B cell (primary cell): ENCODE measurements at regions not wholly inside any gene's neighbourhood (a gene's known extent, or its start where the extent isn't known, plus 50 kb on each side); places are given as distances from the start of the nearest gene placed in this dataset.

Experiments
- ATAC-seq: fragments of 200-7000 bp; cut with Tn5 transposase; one replicate; pipeline ENCODE4 v1.10.0; 2021; ENCODE audit warnings: low read depth, mild to moderate bottlenecking, moderate number of reproducible peaks, moderate library complexity
- CTCF ChIA-PET: fragments of 350-600 bp; sonication (Branson Sonifier 250); formaldehyde crosslinking; loops from one replicate; lab custom pipeline; 2021; ENCODE audit warnings: antibody characterized with exemption, inconsistent platforms; lab: Charles Lee
- POLR2A ChIA-PET: fragments of 350-600 bp; sonication (Branson Sonifier 250); formaldehyde crosslinking; loops from one replicate; lab custom pipeline; 2021; ENCODE audit warnings: antibody characterized with exemption; lab: Charles Lee
- DNase-seq: peaks from one replicate; pipeline ENCODE4 v3.0.0; 2013
- H2AFZ ChIP-seq: 2 replicates; pipeline ENCODE4 v1.6.1; 2012; ENCODE audit warnings: mild to moderate bottlenecking, low read depth, low read length; ENCODE audit not compliant: insufficient read depth, poor library complexity, severe bottlenecking
- H3K27ac ChIP-seq, 2 donors: 1 replicate in 1 of 2; 2 replicates in 1 of 2; pipeline ENCODE4 v1.5.1; 2012 to 2013; ENCODE audit warnings: low read length in 2 of 2, mild to moderate bottlenecking in 2 of 2, moderate library complexity in 1 of 2
- H3K27me3 ChIP-seq, 4 experiments: fragments of 200-600 bp in 1 of 4; sonication (generic) in 1 of 4; replicated peaks in 1 of 4; 1 replicate in 2 of 4; 2 replicates in 2 of 4; pipeline versions ENCODE4 v1.6.1 to v1.7.0; 2013 to 2016; ENCODE audit warnings: low read length in 3 of 4, mild to moderate bottlenecking in 2 of 4, mixed read lengths in 1 of 4, moderate library complexity in 1 of 4; ENCODE audit not compliant: insufficient read depth in 4 of 4, control insufficient read depth in 3 of 4; ENCODE audit errors: control extremely low read depth in 1 of 4
- H3K36me3 ChIP-seq, 2 experiments: replicated peaks in 1 of 2; 1 replicate in 1 of 2; 2 replicates in 1 of 2; pipeline versions ENCODE4 v1.6.1 to v1.7.1; 2013; ENCODE audit warnings: low read length in 1 of 2; ENCODE audit not compliant: insufficient read depth in 2 of 2, control insufficient read depth in 1 of 2; ENCODE audit errors: control extremely low read depth in 1 of 2, extremely low read depth in 1 of 2
- H3K4me1 ChIP-seq, 2 donors: fragments of 200-600 bp in 1 of 2; sonication (generic) in 1 of 2; 1 replicate in 1 of 2; 2 replicates in 1 of 2; pipeline versions ENCODE4 v1.5.1 to v1.6.1; 2013 to 2017; ENCODE audit warnings: low read length in 2 of 2; ENCODE audit not compliant: control insufficient read depth in 2 of 2, insufficient read depth in 2 of 2
- H3K4me2 ChIP-seq: replicated peaks from 2 replicates; pipeline ENCODE3; 2012; ENCODE audit warnings: mild to moderate bottlenecking, low read depth, low read length; ENCODE audit not compliant: poor library complexity, severe bottlenecking
- H3K4me3 ChIP-seq, 5 experiments: fragments of 200-600 bp in 1 of 5; sonication (generic) in 1 of 5; 1 replicate in 3 of 5; 2 replicates in 2 of 5; pipeline versions ENCODE4 v1.5.1 to v1.7.0; 2011 to 2016; ENCODE audit warnings: low read length in 4 of 5, mild to moderate bottlenecking in 4 of 5, low read depth in 2 of 5, control low read depth in 1 of 5, moderate library complexity in 1 of 5; ENCODE audit not compliant: insufficient read depth in 1 of 5; ENCODE audit errors: control extremely low read depth in 1 of 5, extremely low read depth in 1 of 5
- H3K79me2 ChIP-seq: fragments of 200-600 bp; sonication (generic); one replicate; pipeline ENCODE4 v1.6.0; 2016; ENCODE audit warnings: low read length; ENCODE audit not compliant: control insufficient read depth, insufficient read depth
- H3K9ac ChIP-seq: fragments of 200-600 bp; sonication (generic); 2 replicates; pipeline ENCODE4 v1.6.1; 2017; ENCODE audit warnings: mild to moderate bottlenecking, low read length, moderate library complexity
- H3K9me3 ChIP-seq, 3 donors: one replicate each; pipeline versions ENCODE4 v1.6.1 to v1.7.1; 2013; ENCODE audit warnings: low read length in 2 of 3; ENCODE audit not compliant: control insufficient read depth in 2 of 3, insufficient read depth in 1 of 3; ENCODE audit errors: control extremely low read depth in 1 of 3
- H4K20me1 ChIP-seq: 2 replicates; pipeline ENCODE4 v1.6.0; 2012; ENCODE audit warnings: mild to moderate bottlenecking, low read length; ENCODE audit not compliant: insufficient read depth, control insufficient read depth, poor library complexity, severe bottlenecking
- H3K27ac Mint-ChIP-seq: one replicate; pipeline ENCODE4 v1.8.0; 2021; ENCODE audit warnings: mixed read lengths
- H3K27me3 Mint-ChIP-seq: one replicate; pipeline ENCODE4 v1.8.0; 2021; ENCODE audit warnings: mixed read lengths
- H3K4me1 Mint-ChIP-seq: one replicate; pipeline ENCODE4 v1.8.0; 2021; ENCODE audit warnings: mixed read lengths
- H3K4me3 Mint-ChIP-seq: one replicate; pipeline ENCODE4 v1.8.0; 2021; ENCODE audit warnings: mixed read lengths
- H3K9me3 Mint-ChIP-seq: one replicate; pipeline ENCODE4 v1.8.0; 2022; ENCODE audit warnings: mixed read lengths; ENCODE audit not compliant: insufficient read depth
- CTCF ChIP-seq: fragments of 200-600 bp; IDR thresholded peaks from one replicate; pipeline ENCODE4 v1.8.0; 2022; ENCODE audit warnings: antibody characterized with exemption, mild to moderate bottlenecking
- EZH2 ChIP-seq: IDR thresholded peaks from 2 replicates; pipeline ENCODE4 v1.6.1; 2012; ENCODE audit warnings: borderline replicate concordance, low read depth, mild to moderate bottlenecking, moderate library complexity, low read length; ENCODE audit not compliant: insufficient read depth, poor library complexity, severe bottlenecking
- WGBS: methylation state at CpG from one replicate; pipeline ENCODE4 v1.1.5; 2013; ENCODE audit warnings: missing lambda C conversion rate; ENCODE audit not compliant: insufficient coverage; 5-methylcytosine and 5-hydroxymethylcytosine counted together
- intact Hi-C: fragments of 100-400 bp; cut with micrococcal nuclease; formaldehyde crosslinking; loops from one replicate; pipeline ENCODE4 v1.10.0; 2022

- WGBS = 73% methylated on average over 4 of the region's 4 CpGs
- no peaks in the 10 kb centered on the region for H3K36me3 ChIP-seq
- no peak overlapping the region for H3K4me3 ChIP-seq
- no peak overlapping the region for H3K9ac ChIP-seq
- ATAC-seq = no peak
- no peak overlapping the region for H2AFZ ChIP-seq
- Mint-ChIP-seq H3K27me3 (peaks cover 19% of the 10 kb centered on the region), H3K4me3 (no peak overlapping the region), H3K4me1 (no peaks in the 10 kb centered on the region), H3K27ac (no peak overlapping the region), H3K9me3 (no peaks in the 10 kb centered on the region)
- H3K4me2 ChIP-seq = no peak overlapping the region
- POLR2A ChIA-PET = no interaction called here
- no peak for DNase-seq
- H4K20me1 ChIP-seq = no peaks in the 10 kb centered on the region
- H3K79me2 ChIP-seq = no peaks in the 10 kb centered on the region
- intact Hi-C loops = no loop called here
- no peaks in the 10 kb centered on the region for H3K4me1 ChIP-seq
- no peak overlapping the region for H3K27ac ChIP-seq
- peaks cover 0 to 3% (median 0%) of the 10 kb centered on the region in 4 experiments for H3K27me3 ChIP-seq
- TF ChIP-seq CTCF (no peak), EZH2 (no peak)
- CTCF ChIA-PET = interaction anchor here (0.6 kb wide), 1 partner anchor 332 kb away, joined by 3 read pairs; no protein-coding TSS in a partner anchor
- peaks cover 0 to 3% (median 0%) of the 10 kb centered on the region in 3 donors for H3K9me3 ChIP-seq
These were observed 190.8 kb downstream of the SH3BP4 start for GRCh38 chr2:235142601-235143000.

GRCh38 chr2:235143789-235144188 is 192.0 kb downstream of the SH3BP4 start:
- DNase-seq = no peak
- no peak overlapping the region for H3K9ac ChIP-seq
- Mint-ChIP-seq H3K27ac (no peak overlapping the region), H3K4me3 (no peak overlapping the region), H3K27me3 (peaks cover 21% of the 10 kb centered on the region), H3K4me1 (no peaks in the 10 kb centered on the region), H3K9me3 (no peaks in the 10 kb centered on the region)
- ATAC-seq = no peak
- H3K36me3 ChIP-seq = no peaks in the 10 kb centered on the region
- POLR2A ChIA-PET = no interaction called here
- H3K4me1 ChIP-seq = no peaks in the 10 kb centered on the region
- no peaks in the 10 kb centered on the region for H3K79me2 ChIP-seq
- H3K27me3 ChIP-seq = no peaks in the 10 kb centered on the region
- no peak overlapping the region for H3K4me3 ChIP-seq
- intact Hi-C loops = no loop called here
- no peak overlapping the region for H3K27ac ChIP-seq
- no peaks in the 10 kb centered on the region for H4K20me1 ChIP-seq
- WGBS = 67% methylated on average over 1 of the region's 2 CpGs
- peaks cover 0 to 3% (median 0%) of the 10 kb centered on the region in 3 donors for H3K9me3 ChIP-seq
- TF ChIP-seq CTCF = no peak
- H3K4me2 ChIP-seq = no peak overlapping the region
- CTCF ChIA-PET = no interaction called here
- no peak overlapping the region for H2AFZ ChIP-seq
